HT1080 (cell line): ENCODE measurements at regions not wholly inside any gene's neighbourhood (a gene's known extent, or its start where the extent isn't known, plus 50 kb on each side); places are given as distances from the start of the nearest gene placed in this dataset.
"Not testable (repeated sequence)": the region's sequence is repeated elsewhere in the genome, so short reads cannot be mapped to it uniquely, and the experiment has no call there.

ENCODE experiments used
- DNase-seq: peaks from one replicate; pipeline ENCODE4 v3.0.0-alpha.2; 2015; ENCODE audit warnings: low read depth

GRCh38 chr5:117738571-117738970 lies 1163.9 kb upstream of the SEMA6A start:
- no peak for DNase-seq

- DNase-seq, result no peak
These were observed 1162.1 kb upstream of the SEMA6A start for GRCh38 chr5:117736698-117737097.

GRCh38 chr5:117734056-117734455 lies 1159.4 kb upstream of the SEMA6A start:
- no peak for DNase-seq

- DNase-seq, result no peak
These were observed 1158.4 kb upstream of the SEMA6A start for GRCh38 chr5:117733051-117733450.

- DNase-seq, result no peak
These were observed 1157.6 kb upstream of the SEMA6A start for GRCh38 chr5:117732264-117732663.

GRCh38 chr5:117731446-117731845 lies 1156.8 kb upstream of the SEMA6A start:
- DNase-seq, result no peak

- DNase-seq, result not testable (repeated sequence)
These were observed 1146.2 kb upstream of the SEMA6A start for GRCh38 chr5:117720784-117721183.

GRCh38 chr5:117719413-117719812 lies 1144.8 kb upstream of the SEMA6A start:
- DNase-seq, result no peak

- DNase-seq, result no peak
These were observed 1139.1 kb upstream of the SEMA6A start for GRCh38 chr5:117713585-117714198.

GRCh38 chr5:117701062-117701461 lies 1126.4 kb upstream of the SEMA6A start:
- DNase-seq, result peak; percentile 1

GRCh38 chr5:117692606-117693005 lies 1118.0 kb upstream of the SEMA6A start:
- no peak for DNase-seq

- no peak for DNase-seq
These were observed 1116.7 kb upstream of the SEMA6A start for GRCh38 chr5:117691081-117691870.

GRCh38 chr5:117690612-117691011 lies 1116.0 kb upstream of the SEMA6A start:
- no peak for DNase-seq

- DNase-seq, result no peak
These were observed 1112.3 kb upstream of the SEMA6A start for GRCh38 chr5:117686926-117687325.

- DNase-seq, result no peak
These were observed 1107.8 kb upstream of the SEMA6A start for GRCh38 chr5:117682416-117682815.

- DNase-seq, result no peak
These were observed 1107.0 kb upstream of the SEMA6A start for GRCh38 chr5:117681431-117682254.

GRCh38 chr5:117680426-117680825 lies 1105.8 kb upstream of the SEMA6A start:
- no peak for DNase-seq

GRCh38 chr5:117679046-117679445 lies 1104.4 kb upstream of the SEMA6A start:
- DNase-seq, result no peak

GRCh38 chr5:117675646-117676045 lies 1101.0 kb upstream of the SEMA6A start:
- no peak for DNase-seq

GRCh38 chr5:117671551-117671950 lies 1096.9 kb upstream of the SEMA6A start:
- DNase-seq, result no peak

- no peak for DNase-seq
These were observed 1092.5 kb upstream of the SEMA6A start for GRCh38 chr5:117667105-117667504.

GRCh38 chr5:117665121-117665520 lies 1090.5 kb upstream of the SEMA6A start:
- no peak for DNase-seq
